Suprapubic skin (tissue), 4 donors: ENCODE measurements at regions not wholly inside any gene's neighbourhood (a gene's known extent, or its start where the extent isn't known, plus 50 kb on each side); places are given as distances from the start of the nearest gene placed in this dataset.

Source experiments
- DNase-seq, 2 donors: peaks; one replicate each; pipeline ENCODE4 v3.0.0-alpha.2; 2019; ENCODE audit warnings: low spot score in 2 of 2
- H3K27ac ChIP-seq: fragments of 200-600 bp; sonication (generic); one replicate; pipeline ENCODE4 v1.5.1; 2019
- H3K27me3 ChIP-seq: fragments of 200-600 bp; sonication (generic); one replicate; pipeline ENCODE4 v1.5.1; 2019
- H3K36me3 ChIP-seq: fragments of 200-600 bp; sonication (generic); one replicate; pipeline ENCODE4 v1.5.1; 2019
- H3K4me1 ChIP-seq: fragments of 200-600 bp; sonication (generic); one replicate; pipeline ENCODE4 v1.5.1; 2019
- H3K4me3 ChIP-seq: fragments of 200-600 bp; sonication (generic); one replicate; pipeline ENCODE4 v1.5.1; 2019; ENCODE audit warnings: mild to moderate bottlenecking
- H3K9me3 ChIP-seq: fragments of 200-600 bp; sonication (generic); one replicate; pipeline ENCODE4 v1.5.1; 2019
- EP300 ChIP-seq: sonication (generic); formaldehyde crosslinking; IDR thresholded peaks from one replicate; pipeline ENCODE4 v1.6.1; 2017; ENCODE audit warnings: antibody characterized with exemption
- POLR2A ChIP-seq, 2 donors: fragments of 450-650 bp; IDR thresholded peaks; one replicate each; pipeline ENCODE4 v1.6.1; 2017; ENCODE audit warnings: antibody characterized with exemption in 2 of 2, mild to moderate bottlenecking in 2 of 2, moderate library complexity in 2 of 2
- POLR2AphosphoS5 ChIP-seq, 3 donors: sonication (generic); formaldehyde crosslinking; IDR thresholded peaks; one replicate each; pipeline ENCODE4 v1.6.1; 2017; ENCODE audit warnings: antibody characterized with exemption in 3 of 3
- WGBS: methylation state at CpG from one replicate; pipeline ENCODE4 v1.1.5; 2018; 5-methylcytosine and 5-hydroxymethylcytosine counted together
- TF ChIP-seq, protein P1 (sequence below), 2 donors: fragments of 200-600 bp in 1 of 2; fragments of 450-650 bp in 1 of 2; sonication (generic) in 1 of 2; IDR thresholded peaks; one replicate each; pipeline ENCODE4 v1.5.1; 2016 to 2019; ENCODE audit warnings: antibody characterized with exemption in 2 of 2, mild to moderate bottlenecking in 1 of 2, moderate library complexity in 1 of 2

DNA sequence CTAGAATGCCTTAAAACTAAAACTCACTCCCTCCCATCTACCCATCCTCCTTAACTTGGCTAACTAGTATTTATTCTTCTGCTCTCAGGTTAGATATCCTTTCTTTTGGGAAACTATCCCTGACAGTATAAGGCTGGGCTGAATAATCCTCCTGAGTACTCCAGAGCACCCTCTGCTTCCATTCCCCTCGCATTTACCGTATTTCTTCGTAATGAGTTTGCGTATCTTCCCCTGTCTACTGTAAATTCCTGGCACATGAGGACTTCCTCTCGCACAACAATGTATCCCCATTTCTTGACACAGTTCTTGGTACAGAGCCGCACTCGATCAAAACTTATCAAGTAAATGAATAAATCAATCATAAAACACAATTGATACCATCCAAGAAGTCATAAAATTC is 82.9 kb upstream of the AKAP13 start:
- H3K4me1 ChIP-seq = peaks cover 5% of the 10 kb centered on the region
- TF ChIP-seq EP300 (no peak), POLR2A (IDR thresholded peaks at IDR 0.05) (no peak), POLR2AphosphoS5 (IDR thresholded peaks at IDR 0.05) (no peak)
- TF ChIP-seq, protein P1, sequence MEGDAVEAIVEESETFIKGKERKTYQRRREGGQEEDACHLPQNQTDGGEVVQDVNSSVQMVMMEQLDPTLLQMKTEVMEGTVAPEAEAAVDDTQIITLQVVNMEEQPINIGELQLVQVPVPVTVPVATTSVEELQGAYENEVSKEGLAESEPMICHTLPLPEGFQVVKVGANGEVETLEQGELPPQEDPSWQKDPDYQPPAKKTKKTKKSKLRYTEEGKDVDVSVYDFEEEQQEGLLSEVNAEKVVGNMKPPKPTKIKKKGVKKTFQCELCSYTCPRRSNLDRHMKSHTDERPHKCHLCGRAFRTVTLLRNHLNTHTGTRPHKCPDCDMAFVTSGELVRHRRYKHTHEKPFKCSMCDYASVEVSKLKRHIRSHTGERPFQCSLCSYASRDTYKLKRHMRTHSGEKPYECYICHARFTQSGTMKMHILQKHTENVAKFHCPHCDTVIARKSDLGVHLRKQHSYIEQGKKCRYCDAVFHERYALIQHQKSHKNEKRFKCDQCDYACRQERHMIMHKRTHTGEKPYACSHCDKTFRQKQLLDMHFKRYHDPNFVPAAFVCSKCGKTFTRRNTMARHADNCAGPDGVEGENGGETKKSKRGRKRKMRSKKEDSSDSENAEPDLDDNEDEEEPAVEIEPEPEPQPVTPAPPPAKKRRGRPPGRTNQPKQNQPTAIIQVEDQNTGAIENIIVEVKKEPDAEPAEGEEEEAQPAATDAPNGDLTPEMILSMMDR (IDR thresholded peaks at IDR 0.05) = no peak
- no peaks in the 10 kb centered on the region for H3K9me3 ChIP-seq
- H3K27ac ChIP-seq = no peak overlapping the region
- 98% methylated on average over 7 of the region's 7 CpGs for WGBS
- H3K36me3 ChIP-seq = no peaks in the 10 kb centered on the region
- H3K4me3 ChIP-seq = no peak overlapping the region
- H3K27me3 ChIP-seq = no peaks in the 10 kb centered on the region
- no peak for DNase-seq

DNA sequence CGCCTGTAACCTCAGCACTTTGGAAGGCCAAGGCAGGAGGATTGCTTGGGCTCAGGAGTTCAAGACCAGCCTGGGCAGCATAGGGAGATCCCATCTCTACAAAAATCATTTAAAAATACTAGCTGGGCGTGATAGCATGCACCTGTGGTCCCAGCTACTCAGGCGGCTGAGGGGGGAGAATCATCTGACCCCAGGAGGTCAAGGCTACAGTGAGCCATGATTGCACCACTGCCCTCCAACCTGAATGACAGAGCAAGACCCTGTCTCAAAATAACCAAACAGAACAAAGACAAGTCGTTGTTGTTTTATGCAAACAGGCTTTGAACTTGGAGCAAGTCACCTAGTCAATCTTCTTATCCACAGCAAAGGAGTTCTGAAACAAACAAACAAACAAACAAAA is 82.0 kb upstream of the AKAP13 start:
- TF ChIP-seq POLR2A (IDR thresholded peaks at IDR 0.05) (no peak), POLR2AphosphoS5 (IDR thresholded peaks at IDR 0.05) (no peak), EP300 (no peak)
- TF ChIP-seq, protein P1 (IDR thresholded peaks at IDR 0.05) = no peak
- Histone ChIP-seq H3K9me3 (no peaks in the 10 kb centered on the region), H3K27me3 (no peaks in the 10 kb centered on the region), H3K36me3 (no peaks in the 10 kb centered on the region), H3K4me1 (peaks cover 5% of the 10 kb centered on the region), H3K4me3 (no peak overlapping the region), H3K27ac (no peak overlapping the region)
- 89% methylated on average over 3 of the region's 4 CpGs for WGBS
- DNase-seq = no peak

DNA sequence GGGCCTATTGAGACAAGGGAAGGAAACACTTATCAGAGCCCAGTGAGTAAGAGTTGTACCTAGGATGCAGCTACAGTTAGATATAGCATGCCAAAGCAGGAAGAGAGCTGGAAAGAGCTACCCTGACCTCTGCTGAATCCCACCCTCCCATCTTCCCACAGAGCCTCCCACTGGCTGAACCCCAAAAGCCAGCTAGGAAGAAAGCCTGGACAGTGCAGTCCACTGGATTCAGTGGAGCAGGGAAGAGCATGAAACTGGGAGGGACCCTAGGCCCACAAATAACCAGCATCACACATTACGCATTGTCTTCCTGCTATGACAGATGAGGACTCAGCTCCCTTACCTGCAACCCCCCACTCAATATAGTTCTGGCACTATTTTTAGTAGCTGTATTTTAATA is 81.5 kb upstream of the AKAP13 start:
- WGBS = 100% methylated on average over 1 of the region's 1 CpG
- Histone ChIP-seq H3K27me3 (no peaks in the 10 kb centered on the region), H3K4me3 (no peak overlapping the region), H3K4me1 (peaks cover 5% of the 10 kb centered on the region), H3K27ac (no peak overlapping the region), H3K36me3 (no peaks in the 10 kb centered on the region), H3K9me3 (no peaks in the 10 kb centered on the region)
- TF ChIP-seq POLR2A (IDR thresholded peaks at IDR 0.05) (no peak), EP300 (no peak), POLR2AphosphoS5 (IDR thresholded peaks at IDR 0.05) (no peak)
- TF ChIP-seq, protein P1 (IDR thresholded peaks at IDR 0.05) = no peak
- DNase-seq = no peak

DNA sequence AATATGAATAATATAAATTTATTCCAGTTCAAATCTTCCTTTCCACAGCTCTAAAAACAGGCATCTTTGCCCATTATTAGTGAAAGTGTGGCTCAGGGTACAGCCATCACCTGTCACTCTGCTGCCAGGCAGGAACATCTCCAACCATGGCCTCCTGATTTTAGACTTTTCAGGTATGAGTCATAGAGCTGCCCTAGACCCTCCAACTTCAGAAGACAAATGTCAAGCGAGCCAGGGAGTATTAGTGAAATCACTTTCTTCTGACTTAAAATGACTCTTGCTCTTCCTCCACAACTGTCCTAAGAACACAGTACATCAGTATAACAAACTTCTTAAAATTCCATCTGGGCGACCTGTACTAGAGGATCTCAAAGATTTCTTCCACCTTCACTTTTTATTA is 78.1 kb upstream of the AKAP13 start:
- no peak overlapping the region for H3K27ac ChIP-seq
- no peaks in the 10 kb centered on the region for H3K36me3 ChIP-seq
- no peaks in the 10 kb centered on the region for H3K27me3 ChIP-seq
- WGBS = 82% methylated on average over 2 of the region's 2 CpGs
- H3K4me1 ChIP-seq = no peaks in the 10 kb centered on the region
- TF ChIP-seq POLR2AphosphoS5 (IDR thresholded peaks at IDR 0.05) (no peak), EP300 (no peak), POLR2A (IDR thresholded peaks at IDR 0.05) (no peak)
- TF ChIP-seq, protein P1 (IDR thresholded peaks at IDR 0.05) = no peak
- H3K4me3 ChIP-seq = no peak overlapping the region
- no peaks in the 10 kb centered on the region for H3K9me3 ChIP-seq
- no peak for DNase-seq

DNA sequence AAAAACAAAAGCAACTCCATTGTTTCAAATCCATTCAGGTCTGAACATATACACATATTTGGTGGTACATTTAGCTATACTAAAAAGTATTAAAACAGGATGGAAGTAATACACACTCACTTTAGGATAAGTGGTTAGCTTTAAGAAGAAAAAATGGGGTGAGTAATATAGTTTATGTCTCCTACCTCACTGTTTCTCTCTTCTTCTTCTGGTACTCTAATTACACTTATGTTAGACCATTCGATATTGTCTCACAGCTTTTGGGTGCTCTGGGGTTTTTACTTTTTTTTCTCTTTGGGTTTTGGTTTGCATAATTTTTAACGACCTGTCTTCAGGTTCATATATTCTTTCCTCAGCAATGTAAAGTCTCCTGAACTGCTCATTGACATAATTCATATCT is 75.4 kb upstream of the AKAP13 start:
- Histone ChIP-seq H3K4me1 (no peaks in the 10 kb centered on the region), H3K9me3 (no peaks in the 10 kb centered on the region), H3K27me3 (no peaks in the 10 kb centered on the region), H3K27ac (no peak overlapping the region), H3K36me3 (no peaks in the 10 kb centered on the region), H3K4me3 (no peak overlapping the region)
- 81% methylated on average over 2 of the region's 2 CpGs for WGBS
- TF ChIP-seq, protein P1 (IDR thresholded peaks at IDR 0.05) = no peak
- TF ChIP-seq POLR2A (IDR thresholded peaks at IDR 0.05) (no peak), POLR2AphosphoS5 (IDR thresholded peaks at IDR 0.05) (no peak), EP300 (no peak)
- DNase-seq = no peak
